Gastrocnemius medialis (tissue), 4 donors: ENCODE measurements at regions not wholly inside any gene's neighbourhood (a gene's known extent, or its start where the extent isn't known, plus 50 kb on each side); places are given as distances from the start of the nearest gene placed in this dataset.

Experiments used
- ATAC-seq, 2 donors: fragments of 150-250 bp; one replicate each; pipeline ENCODE4 v1.9.1; 2016
- DNase-seq, 2 donors: peaks; one replicate each; pipeline ENCODE4 v3.0.0-alpha.2; 2019
- H3K27ac ChIP-seq, 4 donors: fragments of 200-600 bp; sonication (generic); 1 replicate in 1 of 4; 2 replicates in 3 of 4; pipeline ENCODE4 v1.5.1; 2016 to 2018; ENCODE audit warnings: mild to moderate bottlenecking in 2 of 4, moderate library complexity in 1 of 4
- H3K27me3 ChIP-seq, 3 donors: fragments of 200-600 bp; sonication (generic) in 2 of 3; 1 replicate in 1 of 3; 2 replicates in 2 of 3; pipeline versions ENCODE4 v1.5.1 to v1.6.0; 2016 to 2019; ENCODE audit warnings: mild to moderate bottlenecking in 1 of 3, moderate library complexity in 1 of 3
- H3K36me3 ChIP-seq, 2 donors: fragments of 200-600 bp; sonication (generic) in 1 of 2; one replicate each; pipeline ENCODE4 v1.5.1; 2017 to 2018
- H3K4me1 ChIP-seq, 2 donors: fragments of 200-600 bp; sonication (generic) in 1 of 2; one replicate each; pipeline ENCODE4 v1.5.1; 2016 to 2017; ENCODE audit warnings: mild to moderate bottlenecking in 2 of 2
- H3K4me3 ChIP-seq, 4 donors: fragments of 200-600 bp; sonication (generic) in 3 of 4; 1 replicate in 1 of 4; 2 replicates in 3 of 4; pipeline ENCODE4 v1.5.1; 2016 to 2019; ENCODE audit warnings: mild to moderate bottlenecking in 2 of 4
- H3K9me3 ChIP-seq, 3 donors: fragments of 200-600 bp; sonication (generic) in 2 of 3; 1 replicate in 1 of 3; 2 replicates in 2 of 3; pipeline ENCODE4 v1.5.1; 2016 to 2019
- CTCF ChIP-seq, 5 experiments: fragments of 450-650 bp in 3 of 5; fragments of 200-600 bp in 2 of 5; sonication (generic) in 2 of 5; IDR thresholded peaks in 4 of 5; conservative IDR thresholded peaks in 1 of 5; 1 replicate in 4 of 5; 2 replicates in 1 of 5; pipeline ENCODE4 v1.5.1; 2016 to 2019; ENCODE audit warnings: antibody characterized with exemption in 5 of 5, mild to moderate bottlenecking in 3 of 5, moderate library complexity in 3 of 5
- POLR2A ChIP-seq, 2 donors: fragments of 450-650 bp; IDR thresholded peaks; one replicate each; pipeline ENCODE4 v1.6.1; 2017; ENCODE audit warnings: antibody characterized with exemption in 2 of 2, mild to moderate bottlenecking in 2 of 2, moderate library complexity in 2 of 2
- in situ Hi-C, 4 donors: fragments of 200-750 bp; cut with MboI; loops; one replicate each; pipeline versions ENCODE4 v1.15.0 to v1.8.0; 2017; ENCODE audit warnings: low sequenced_read_pairs in 4 of 4
- intact Hi-C: fragments of 100-400 bp; cut with DNase I; formaldehyde crosslinking; loops from one replicate; pipeline ENCODE4 v1.15.1; 2023; ENCODE audit warnings: low total_unique reads

- ATAC-seq (no peak), DNase-seq (no peak)
- in situ Hi-C loops (no loop called here), intact Hi-C loops (no loop called here)
- Histone ChIP-seq H3K36me3 (no peaks in the 10 kb centered on the region), H3K9me3 (no peaks in the 10 kb centered on the region), H3K27me3 (no peaks in the 10 kb centered on the region), H3K4me3 (no peak overlapping the region), H3K27ac (no peak overlapping the region), H3K4me1 (no peaks in the 10 kb centered on the region)
- TF ChIP-seq POLR2A (IDR thresholded peaks at IDR 0.05): no peak
- no peak for TF ChIP-seq CTCF (IDR thresholded peaks at IDR 0.05 in 4 of 5, conservative IDR thresholded peaks at IDR 0.05 in 1 of 5)
These were observed 78.7 kb upstream of the SLC7A11 start for GRCh38 chr4:138320831-138321230.

- no peaks in the 10 kb centered on the region for H3K9me3 ChIP-seq
- no peaks in the 10 kb centered on the region for H3K4me1 ChIP-seq
- no peaks in the 10 kb centered on the region for H3K27me3 ChIP-seq
- in situ Hi-C loops: no loop called here
- ATAC-seq: no peak
- intact Hi-C loops: no loop called here
- H3K36me3 ChIP-seq: no peaks in the 10 kb centered on the region
- no peak for DNase-seq
- no peak for TF ChIP-seq CTCF (IDR thresholded peaks at IDR 0.05 in 4 of 5, conservative IDR thresholded peaks at IDR 0.05 in 1 of 5)
- TF ChIP-seq POLR2A (IDR thresholded peaks at IDR 0.05): no peak
- H3K4me3 ChIP-seq: no peak overlapping the region
- no peak overlapping the region for H3K27ac ChIP-seq
These were observed 77.9 kb upstream of the SLC7A11 start for GRCh38 chr4:138320030-138320429.

GRCh38 chr4:138317175-138317748 lies 75.1 kb upstream of the SLC7A11 start:
- no peaks in the 10 kb centered on the region for H3K4me1 ChIP-seq
- TF ChIP-seq CTCF (IDR thresholded peaks at IDR 0.05 in 4 of 5, conservative IDR thresholded peaks at IDR 0.05 in 1 of 5) (no peak), POLR2A (IDR thresholded peaks at IDR 0.05) (no peak)
- DNase-seq (no peak), ATAC-seq (no peak)
- intact Hi-C loops (no loop called here), in situ Hi-C loops (no loop called here)
- no peaks in the 10 kb centered on the region for H3K36me3 ChIP-seq
- no peaks in the 10 kb centered on the region for H3K27me3 ChIP-seq
- no peak overlapping the region for H3K4me3 ChIP-seq
- no peaks in the 10 kb centered on the region for H3K9me3 ChIP-seq
- H3K27ac ChIP-seq: no peak overlapping the region

GRCh38 chr4:138312536-138312911 lies 70.4 kb upstream of the SLC7A11 start:
- in situ Hi-C loops (no loop called here), intact Hi-C loops (no loop called here)
- H3K4me3 ChIP-seq: no peak overlapping the region
- no peaks in the 10 kb centered on the region for H3K4me1 ChIP-seq
- DNase-seq (no peak), ATAC-seq (no peak)
- H3K27ac ChIP-seq: no peak overlapping the region
- H3K36me3 ChIP-seq: no peaks in the 10 kb centered on the region
- no peaks in the 10 kb centered on the region for H3K9me3 ChIP-seq
- TF ChIP-seq POLR2A (IDR thresholded peaks at IDR 0.05) (no peak), CTCF (IDR thresholded peaks at IDR 0.05 in 4 of 5, conservative IDR thresholded peaks at IDR 0.05 in 1 of 5) (no peak)
- H3K27me3 ChIP-seq: no peaks in the 10 kb centered on the region
